Activated B cell treated with CpG ODN at 0.5 μM for 24 hours (primary cell): ENCODE measurements at regions not wholly inside any gene's neighbourhood (a gene's known extent, or its start where the extent isn't known, plus 50 kb on each side); places are given as distances from the start of the nearest gene placed in this dataset.
A peak's percentile ranks its signal among the peaks of the same experiment; 100 is the strongest.
"Not testable (repeated sequence)": the region's sequence is repeated elsewhere in the genome, so short reads cannot be mapped to it uniquely, and the experiment has no call there.

Experiments
- ATAC-seq: fragments of 200-7000 bp; cut with Tn5 transposase; one replicate; pipeline ENCODE4 v1.10.0; 2021; ENCODE audit warnings: low read depth, mild to moderate bottlenecking, moderate library complexity
- CTCF ChIA-PET: fragments of 350-600 bp; sonication (Branson Sonifier 250); formaldehyde crosslinking; loops from one replicate; lab custom pipeline; 2021; ENCODE audit warnings: antibody characterized with exemption; lab: Charles Lee
- POLR2A ChIA-PET: fragments of 350-600 bp; sonication (Branson Sonifier 250); formaldehyde crosslinking; loops from one replicate; lab custom pipeline; 2021; ENCODE audit warnings: antibody characterized with exemption; lab: Charles Lee
- DNase-seq: peaks from one replicate; pipeline ENCODE4 v3.0.0; 2022
- H3K27ac Mint-ChIP-seq: one replicate; pipeline ENCODE4 v1.8.0; 2020; ENCODE audit warnings: mixed read lengths
- H3K27me3 Mint-ChIP-seq: one replicate; pipeline ENCODE4 v1.8.0; 2021; ENCODE audit warnings: mixed read lengths
- H3K36me3 Mint-ChIP-seq: one replicate; pipeline ENCODE4 v1.8.0; 2021; ENCODE audit warnings: low read depth, mixed read lengths
- H3K4me1 Mint-ChIP-seq: one replicate; pipeline ENCODE4 v1.8.0; 2021; ENCODE audit warnings: mixed read lengths
- H3K4me3 Mint-ChIP-seq: one replicate; pipeline ENCODE4 v1.8.0; 2020; ENCODE audit warnings: mild to moderate bottlenecking, mixed read lengths
- H3K9me3 Mint-ChIP-seq: one replicate; pipeline ENCODE4 v1.8.0; 2020; ENCODE audit warnings: mixed read lengths
- intact Hi-C: fragments of 100-400 bp; cut with micrococcal nuclease; formaldehyde crosslinking; loops from one replicate; pipeline ENCODE4 v1.15.1; 2024
- TF ChIP-seq, protein P1 (sequence below): fragments of 200-600 bp; IDR thresholded peaks from one replicate; pipeline ENCODE4 v1.8.0; 2022; ENCODE audit warnings: antibody characterized with exemption, mild to moderate bottlenecking

DNA sequence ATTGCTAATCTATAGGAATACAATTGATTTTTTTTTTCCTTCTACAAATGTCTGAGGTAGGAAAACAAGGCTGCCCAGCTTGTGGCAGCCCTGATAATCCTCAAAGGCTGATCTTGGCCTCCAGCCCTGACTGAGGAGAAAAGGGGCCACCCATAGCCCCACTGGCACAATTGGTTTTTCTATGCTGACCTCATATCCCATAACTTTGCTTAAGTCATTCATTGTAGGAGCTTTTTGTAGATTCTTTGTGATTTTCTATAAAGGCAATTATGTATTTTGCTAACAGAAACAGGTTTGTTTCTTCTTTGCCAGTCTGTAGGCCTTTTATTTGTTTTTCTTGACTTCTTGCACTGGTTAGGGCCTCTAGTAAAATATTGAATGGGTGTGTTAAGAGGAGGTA, 80.2 kb upstream of the C15orf39 start:
- POLR2A ChIA-PET, result no interaction called here
- intact Hi-C loops, result no loop called here
- no peaks in the 10 kb centered on the region for H3K9me3 Mint-ChIP-seq
- no peak overlapping the region for H3K27ac Mint-ChIP-seq
- peaks cover 20% of the 10 kb centered on the region for H3K4me1 Mint-ChIP-seq
- ATAC-seq (no peak), DNase-seq (no peak)
- H3K36me3 Mint-ChIP-seq, result no peaks in the 10 kb centered on the region
- H3K27me3 Mint-ChIP-seq, result no peaks in the 10 kb centered on the region
- H3K4me3 Mint-ChIP-seq, result no peak overlapping the region
- CTCF ChIA-PET, result no interaction called here
- TF ChIP-seq, protein P1, sequence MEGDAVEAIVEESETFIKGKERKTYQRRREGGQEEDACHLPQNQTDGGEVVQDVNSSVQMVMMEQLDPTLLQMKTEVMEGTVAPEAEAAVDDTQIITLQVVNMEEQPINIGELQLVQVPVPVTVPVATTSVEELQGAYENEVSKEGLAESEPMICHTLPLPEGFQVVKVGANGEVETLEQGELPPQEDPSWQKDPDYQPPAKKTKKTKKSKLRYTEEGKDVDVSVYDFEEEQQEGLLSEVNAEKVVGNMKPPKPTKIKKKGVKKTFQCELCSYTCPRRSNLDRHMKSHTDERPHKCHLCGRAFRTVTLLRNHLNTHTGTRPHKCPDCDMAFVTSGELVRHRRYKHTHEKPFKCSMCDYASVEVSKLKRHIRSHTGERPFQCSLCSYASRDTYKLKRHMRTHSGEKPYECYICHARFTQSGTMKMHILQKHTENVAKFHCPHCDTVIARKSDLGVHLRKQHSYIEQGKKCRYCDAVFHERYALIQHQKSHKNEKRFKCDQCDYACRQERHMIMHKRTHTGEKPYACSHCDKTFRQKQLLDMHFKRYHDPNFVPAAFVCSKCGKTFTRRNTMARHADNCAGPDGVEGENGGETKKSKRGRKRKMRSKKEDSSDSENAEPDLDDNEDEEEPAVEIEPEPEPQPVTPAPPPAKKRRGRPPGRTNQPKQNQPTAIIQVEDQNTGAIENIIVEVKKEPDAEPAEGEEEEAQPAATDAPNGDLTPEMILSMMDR, result no peak

DNA sequence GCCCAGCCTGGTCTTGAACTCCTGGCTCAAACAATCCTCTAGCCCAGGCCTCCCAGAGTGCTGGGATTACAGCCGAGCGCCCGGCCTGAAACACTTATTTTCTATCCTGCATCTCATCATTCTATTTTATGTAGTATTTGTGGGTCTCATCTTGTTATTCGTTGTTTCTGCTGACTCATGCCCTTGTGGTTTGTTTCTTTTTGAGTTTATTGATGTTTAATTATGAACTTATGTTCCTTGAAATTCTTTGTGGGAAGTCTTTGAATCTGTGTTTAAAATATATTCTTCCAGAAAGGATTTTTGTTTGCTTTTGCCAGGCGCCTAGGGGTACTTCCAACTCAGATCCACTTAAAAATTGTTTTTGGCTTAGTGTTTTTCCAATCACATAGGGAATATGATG, 78.3 kb upstream of the C15orf39 start:
- POLR2A ChIA-PET, result interaction anchor here (0.8 kb wide), 1 partner anchor 25 kb away, joined by 5 read pairs; no protein-coding TSS in a partner anchor
- no peaks in the 10 kb centered on the region for H3K27me3 Mint-ChIP-seq
- H3K9me3 Mint-ChIP-seq, result no peaks in the 10 kb centered on the region
- H3K4me1 Mint-ChIP-seq, result peaks cover 20% of the 10 kb centered on the region
- no peak for DNase-seq
- TF ChIP-seq, protein P1, result no peak
- CTCF ChIA-PET, result no interaction called here
- H3K36me3 Mint-ChIP-seq, result no peaks in the 10 kb centered on the region
- ATAC-seq, result no peak
- intact Hi-C loops, result no loop called here
- no peak overlapping the region for H3K4me3 Mint-ChIP-seq
- no peak overlapping the region for H3K27ac Mint-ChIP-seq

GRCh38 chr15:75124278-75124677, 77.4 kb upstream of the C15orf39 start:
- H3K36me3 Mint-ChIP-seq, H3K9me3 Mint-ChIP-seq, CTCF ChIA-PET, H3K27ac Mint-ChIP-seq, DNase-seq, intact Hi-C loops, H3K27me3 Mint-ChIP-seq, H3K4me3 Mint-ChIP-seq: not testable (repeated sequence)
- peak; percentile 56 for ATAC-seq
- peaks cover 20% of the 10 kb centered on the region for H3K4me1 Mint-ChIP-seq
- POLR2A ChIA-PET, result interaction anchor here (0.6 to 1.5 kb wide), 2 partner anchors 15 to 57 kb away, joined by 4 to 8 read pairs; no protein-coding TSS in a partner anchor

DNA sequence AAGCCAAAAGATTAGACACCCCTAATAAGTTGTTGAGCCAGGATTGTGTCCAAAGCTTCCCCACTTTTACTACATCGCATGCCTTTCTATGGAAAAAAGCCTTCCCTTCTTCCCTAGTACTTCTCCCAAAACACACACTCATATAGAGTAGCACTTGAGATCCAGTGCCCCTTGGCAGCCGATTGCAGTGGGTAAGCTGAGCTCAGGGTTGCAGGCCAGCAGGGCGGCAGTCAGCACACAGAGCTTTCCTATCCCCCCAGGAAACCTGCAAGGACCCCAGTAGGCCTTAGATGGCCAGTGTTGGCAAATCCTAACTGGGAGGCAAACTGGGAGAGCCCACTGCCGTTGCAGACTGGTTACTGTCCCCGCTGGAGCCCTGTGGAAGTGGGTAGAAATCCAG, 75.7 kb upstream of the C15orf39 start:
- H3K4me1 Mint-ChIP-seq, result peaks cover 30% of the 10 kb centered on the region
- intact Hi-C loops, result no loop called here
- H3K9me3 Mint-ChIP-seq, result no peaks in the 10 kb centered on the region
- H3K27me3 Mint-ChIP-seq, result no peaks in the 10 kb centered on the region
- no peak overlapping the region for H3K27ac Mint-ChIP-seq
- ChIA-PET POLR2A (interaction anchor here (0.6 to 1.5 kb wide), 5 partner anchors 12 to 82 kb away, joined by 3 to 4 read pairs (median 4); partner anchors contain the start of gene C15orf39), CTCF (interaction anchor here (1.2 kb wide), 1 partner anchor 83 kb away, joined by 4 read pairs; no protein-coding TSS in a partner anchor)
- ATAC-seq, result no peak
- no peaks in the 10 kb centered on the region for H3K36me3 Mint-ChIP-seq
- TF ChIP-seq, protein P1, result no peak
- H3K4me3 Mint-ChIP-seq, result no peak overlapping the region
- no peak for DNase-seq

GRCh38 chr15:75126864-75127580, 74.7 kb upstream of the C15orf39 start:
- ATAC-seq, result no peak
- TF ChIP-seq, protein P1, result no peak
- CTCF ChIA-PET, result interaction anchor here (1.0 kb wide), 1 partner anchor 77 kb away, joined by 3 read pairs; no protein-coding TSS in a partner anchor
- no peak for DNase-seq
- H3K9me3 Mint-ChIP-seq, result no peaks in the 10 kb centered on the region
- H3K27me3 Mint-ChIP-seq, result no peaks in the 10 kb centered on the region
- H3K4me1 Mint-ChIP-seq, result peaks cover 36% of the 10 kb centered on the region
- H3K36me3 Mint-ChIP-seq, result no peaks in the 10 kb centered on the region
- POLR2A ChIA-PET, result no interaction called here
- H3K4me3 Mint-ChIP-seq, result no peak overlapping the region
- no peak overlapping the region for H3K27ac Mint-ChIP-seq
- intact Hi-C loops, result no loop called here
